ENCODE measurements at regions not wholly inside any gene's neighbourhood (a gene's known extent, or its start where the extent isn't known, plus 50 kb on each side); places are given as distances from the start of the nearest gene placed in this dataset.
"Not testable (repeated sequence)": the region's sequence is repeated elsewhere in the genome, so short reads cannot be mapped to it uniquely, and the experiment has no call there.

DNA sequence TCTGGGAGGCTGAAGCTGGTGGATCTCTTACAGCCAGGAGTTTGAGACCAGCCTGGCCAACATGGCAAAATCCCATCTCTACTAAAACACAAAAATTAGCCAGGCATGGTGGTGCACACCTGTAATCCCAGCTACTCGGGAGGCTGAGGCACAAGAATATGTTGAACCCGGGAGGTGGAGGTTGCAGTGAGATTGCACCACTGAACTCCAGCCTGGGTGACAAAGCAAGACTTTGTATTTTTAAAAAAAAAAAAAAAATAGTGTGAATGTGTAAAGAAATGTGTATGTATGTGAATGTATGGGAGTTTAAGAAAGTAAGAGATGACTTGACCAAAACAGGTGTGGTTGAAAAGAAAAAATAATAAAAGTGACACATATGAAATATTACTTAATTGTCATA is 167.7 kb upstream of the TEX13C start:
- no peak overlapping the region for H3K4me3 ChIP-seq (ENCODE audit: low read length)
- TF ChIP-seq, protein P1, sequence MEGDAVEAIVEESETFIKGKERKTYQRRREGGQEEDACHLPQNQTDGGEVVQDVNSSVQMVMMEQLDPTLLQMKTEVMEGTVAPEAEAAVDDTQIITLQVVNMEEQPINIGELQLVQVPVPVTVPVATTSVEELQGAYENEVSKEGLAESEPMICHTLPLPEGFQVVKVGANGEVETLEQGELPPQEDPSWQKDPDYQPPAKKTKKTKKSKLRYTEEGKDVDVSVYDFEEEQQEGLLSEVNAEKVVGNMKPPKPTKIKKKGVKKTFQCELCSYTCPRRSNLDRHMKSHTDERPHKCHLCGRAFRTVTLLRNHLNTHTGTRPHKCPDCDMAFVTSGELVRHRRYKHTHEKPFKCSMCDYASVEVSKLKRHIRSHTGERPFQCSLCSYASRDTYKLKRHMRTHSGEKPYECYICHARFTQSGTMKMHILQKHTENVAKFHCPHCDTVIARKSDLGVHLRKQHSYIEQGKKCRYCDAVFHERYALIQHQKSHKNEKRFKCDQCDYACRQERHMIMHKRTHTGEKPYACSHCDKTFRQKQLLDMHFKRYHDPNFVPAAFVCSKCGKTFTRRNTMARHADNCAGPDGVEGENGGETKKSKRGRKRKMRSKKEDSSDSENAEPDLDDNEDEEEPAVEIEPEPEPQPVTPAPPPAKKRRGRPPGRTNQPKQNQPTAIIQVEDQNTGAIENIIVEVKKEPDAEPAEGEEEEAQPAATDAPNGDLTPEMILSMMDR (conservative IDR thresholded peaks at IDR 0.05; ENCODE audit: low read length): no peak
- DNase-seq (ENCODE audit: low read depth): no peak

DNA sequence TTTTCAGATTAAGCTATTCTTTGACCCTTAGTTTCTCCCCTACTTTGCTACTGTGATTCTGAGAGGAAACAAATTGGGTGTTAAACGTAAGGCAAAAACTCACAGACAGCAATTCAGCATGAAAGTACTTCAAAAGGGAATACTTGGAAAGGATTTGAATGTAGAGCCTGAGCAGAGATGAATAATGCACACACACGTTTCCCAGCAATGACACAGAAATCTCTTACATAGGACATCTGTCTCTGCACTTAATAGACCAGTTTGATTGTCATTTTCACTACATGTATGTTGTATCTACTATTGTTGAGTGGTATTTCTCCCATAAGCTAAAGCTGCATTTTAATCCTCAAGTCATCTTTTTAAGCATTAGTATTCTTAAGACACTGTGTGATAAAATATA is 166.1 kb upstream of the TEX13C start:
- TF ChIP-seq, protein P1 (conservative IDR thresholded peaks at IDR 0.05; ENCODE audit: low read length): no peak
- H3K4me3 ChIP-seq (ENCODE audit: low read length): no peak overlapping the region
- DNase-seq (ENCODE audit: low read depth): no peak

DNA sequence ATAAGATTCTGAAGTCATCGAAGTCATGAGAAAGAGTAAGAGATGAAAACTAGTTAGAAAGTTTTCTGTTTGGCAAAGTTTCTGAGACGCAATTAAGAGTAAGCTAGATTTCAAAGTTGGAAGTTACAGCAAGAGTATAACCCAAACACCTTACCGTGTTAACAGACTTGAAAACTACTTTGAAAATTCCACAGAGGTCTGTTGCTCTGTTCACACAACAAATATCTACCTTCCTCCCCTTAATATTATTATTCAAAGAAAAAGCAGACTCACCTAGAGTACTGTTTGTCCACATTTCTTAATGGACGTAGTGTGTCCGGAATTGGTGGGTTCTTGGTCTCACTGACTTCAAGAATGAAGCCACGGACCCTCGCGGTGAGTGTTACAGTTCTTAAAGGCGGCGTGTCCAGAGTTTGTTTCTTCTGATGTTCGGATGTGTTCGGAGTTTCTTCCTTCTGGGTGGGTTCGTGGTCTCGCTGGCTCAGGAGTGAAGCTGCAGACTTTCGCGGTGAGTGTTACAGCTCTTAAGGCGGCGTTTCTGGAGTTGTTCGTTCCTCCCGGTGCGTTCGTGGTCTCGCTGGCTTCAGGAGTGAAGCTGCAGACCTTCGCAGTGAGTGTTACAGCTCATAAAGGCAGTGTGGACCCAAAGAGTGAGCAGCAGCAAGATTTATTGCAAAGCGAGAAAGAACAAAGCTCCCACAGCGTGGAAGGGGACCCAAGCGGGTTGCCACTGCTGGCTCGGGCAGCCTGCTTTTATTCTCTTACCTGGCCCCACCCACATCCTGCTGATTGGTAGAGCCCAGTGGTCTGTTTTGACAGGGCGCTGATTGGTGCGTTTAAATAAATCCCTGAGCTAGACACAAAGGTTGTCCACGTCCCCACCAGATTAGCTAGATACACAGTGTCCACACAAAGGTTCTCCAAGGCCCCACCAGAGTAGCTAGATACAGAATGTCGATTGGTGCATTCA is 165.1 kb upstream of the TEX13C start:
- H3K4me3 ChIP-seq (ENCODE audit: low read length); DNase-seq (ENCODE audit: low read depth): not testable (repeated sequence)

DNA sequence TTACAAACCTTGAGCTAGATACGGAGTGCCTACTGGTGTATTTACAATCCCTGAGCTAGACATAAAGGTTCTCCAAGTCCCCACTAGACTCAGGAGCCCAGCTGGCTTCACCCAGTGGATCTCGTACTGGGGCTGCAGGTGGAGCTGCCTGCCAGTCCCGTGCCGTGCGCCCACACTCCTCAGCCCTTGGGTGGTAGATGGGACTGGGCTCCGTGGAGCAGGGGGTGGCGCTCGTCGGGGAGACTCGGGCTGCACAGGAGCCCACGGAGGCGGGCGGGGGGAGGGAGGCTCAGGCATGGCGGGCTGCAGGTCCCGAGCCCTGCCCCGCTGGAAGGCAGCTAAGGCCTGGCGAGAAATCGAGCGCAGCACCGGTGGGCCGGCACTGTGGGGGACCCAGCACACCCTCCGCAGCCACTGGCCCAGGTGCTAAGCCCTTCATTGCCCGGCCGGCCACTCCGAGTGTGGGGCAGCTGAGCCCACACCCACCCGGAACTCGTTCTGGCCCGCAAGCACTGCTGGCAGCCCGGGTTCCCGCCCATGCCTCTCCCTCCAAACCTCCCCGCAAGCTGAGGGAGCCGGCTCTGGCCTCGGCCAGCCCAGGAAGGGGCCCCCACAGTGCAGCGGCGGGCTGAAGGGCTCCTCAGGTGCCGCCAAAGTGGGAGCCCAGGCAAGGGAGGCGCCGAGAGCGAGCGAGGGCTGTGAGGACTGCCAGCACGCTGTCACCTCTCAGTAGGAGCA is 164.2 kb upstream of the TEX13C start:
- not testable (repeated sequence) for H3K4me3 ChIP-seq (ENCODE audit: low read length); DNase-seq (ENCODE audit: low read depth)

DNA sequence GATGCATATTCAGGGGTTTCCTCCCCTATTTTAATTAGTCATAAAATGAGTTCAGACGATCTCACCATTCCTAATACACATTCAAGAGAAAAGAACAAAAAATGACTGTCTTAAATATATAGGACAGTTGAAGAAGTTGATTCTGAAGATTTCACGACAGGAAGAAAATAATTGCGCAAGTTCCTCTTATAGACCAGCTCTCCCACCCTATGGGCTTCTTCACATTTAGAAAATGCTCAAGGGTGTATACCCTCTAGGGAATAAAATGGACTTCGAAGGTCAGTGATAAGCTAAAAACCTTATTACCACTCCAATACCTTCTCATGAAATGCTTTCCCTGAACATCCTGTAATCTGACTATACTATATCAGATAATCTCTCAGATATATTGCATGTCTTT is 149.2 kb upstream of the TEX13C start:
- TF ChIP-seq, protein P1 (conservative IDR thresholded peaks at IDR 0.05; ENCODE audit: low read length): no peak
- no peak for DNase-seq (ENCODE audit: low read depth)
- H3K4me3 ChIP-seq (ENCODE audit: low read length): no peak overlapping the region

DNA sequence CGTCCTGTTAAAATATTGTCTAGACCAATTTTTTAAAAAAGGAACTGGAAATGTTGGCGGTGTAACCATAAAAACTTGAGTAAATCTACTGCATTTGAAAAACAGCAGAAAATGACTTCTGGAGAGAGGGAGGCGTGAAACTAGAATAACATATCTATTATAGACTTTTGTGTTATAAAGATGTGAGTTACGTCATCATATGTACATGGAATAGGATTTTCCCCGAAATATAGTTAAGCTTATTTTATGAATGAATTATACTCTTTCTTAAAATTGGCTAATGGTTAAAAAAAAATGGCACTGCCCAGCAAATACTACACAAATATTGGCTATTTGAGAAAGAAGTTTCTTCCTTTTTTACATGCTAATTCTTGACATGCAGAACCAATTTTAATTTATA is 147.1 kb upstream of the TEX13C start:
- TF ChIP-seq, protein P1 (conservative IDR thresholded peaks at IDR 0.05; ENCODE audit: low read length): no peak
- no peak overlapping the region for H3K4me3 ChIP-seq (ENCODE audit: low read length)
- no peak for DNase-seq (ENCODE audit: low read depth)

DNA sequence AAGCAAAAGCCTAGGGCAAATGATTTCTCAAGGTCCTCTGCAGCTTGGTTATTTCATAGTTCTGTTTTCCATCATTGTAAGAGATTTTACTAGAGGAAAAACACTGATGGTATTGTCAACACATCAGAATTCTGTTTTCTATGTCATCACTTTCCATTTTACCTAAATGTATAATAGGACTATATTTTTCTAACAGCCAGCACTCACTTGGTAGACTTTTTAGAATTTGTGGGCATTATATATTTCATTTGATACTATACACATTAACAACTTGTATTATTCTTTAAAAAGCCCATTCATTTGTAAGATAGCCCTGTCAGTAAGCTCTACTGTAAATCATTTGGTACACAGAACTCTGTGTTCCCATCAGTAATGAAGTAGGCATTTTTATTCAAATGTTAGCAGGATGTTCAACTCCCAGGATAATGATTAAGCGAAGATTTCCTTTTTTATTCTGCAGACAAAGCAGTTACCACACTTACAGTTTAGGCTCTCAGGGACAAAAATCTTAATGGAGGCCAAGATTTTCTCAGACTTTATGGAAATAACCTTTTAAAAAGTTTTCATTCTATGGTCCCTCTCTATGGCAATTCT is 143.6 kb upstream of the TEX13C start:
- TF ChIP-seq, protein P1 (conservative IDR thresholded peaks at IDR 0.05; ENCODE audit: low read length): no peak
- no peak overlapping the region for H3K4me3 ChIP-seq (ENCODE audit: low read length)
- no peak for DNase-seq (ENCODE audit: low read depth)

All from AG10803 (cell line).